ENCODE measurements at regions not wholly inside any gene's neighbourhood (a gene's known extent, or its start where the extent isn't known, plus 50 kb on each side); places are given as distances from the start of the nearest gene placed in this dataset.
"Not testable (repeated sequence)": the region's sequence is repeated elsewhere in the genome, so short reads cannot be mapped to it uniquely, and the experiment has no call there.

DNA sequence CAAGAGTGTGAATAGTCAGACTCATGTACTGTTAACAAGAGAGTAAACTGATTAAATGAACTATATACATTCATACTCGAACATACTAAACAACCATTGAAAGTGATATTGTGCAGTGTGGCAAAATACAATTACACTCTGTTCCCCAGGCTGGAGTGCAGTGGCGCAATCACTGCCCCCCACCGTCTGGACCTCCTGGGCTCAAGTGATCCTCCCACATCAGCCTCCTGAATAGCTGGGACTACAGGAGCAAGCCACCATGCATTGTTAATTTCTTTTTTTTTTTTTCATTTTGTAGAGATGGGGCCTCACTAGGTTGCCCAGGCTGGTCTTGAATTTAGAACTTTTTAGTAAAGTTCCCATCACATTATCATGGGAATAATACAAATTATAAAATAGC lies 77.3 kb upstream of the LSM14A start:
- H3K9me3 ChIP-seq (ENCODE audit: control insufficient read depth, insufficient read depth, low read length) = no peaks in the 10 kb centered on the region
- no peak for DNase-seq (ENCODE audit: low read depth, low spot score)
- TF ChIP-seq CTCF (IDR thresholded peaks at IDR 0.05; ENCODE audit: low read depth, low read length) = no peak
- no peak overlapping the region for H3K27ac ChIP-seq (ENCODE audit: low read depth, low read length)
- no peak overlapping the region for H3K4me3 ChIP-seq (ENCODE audit: low read depth, low read length)
- ChIA-PET POLR2A (no interaction called here), CTCF (interaction anchor here (0.9 to 4.3 kb wide), 3 partner anchors 13 to 317 kb away, joined by 4 to 127 read pairs (median 116); no protein-coding TSS in a partner anchor)
- no peaks in the 10 kb centered on the region for H3K27me3 ChIP-seq (ENCODE audit: control insufficient read depth, insufficient read depth, low read length)

- DNase-seq (ENCODE audit: low read depth, low spot score); H3K27ac ChIP-seq (ENCODE audit: low read depth, low read length); POLR2A ChIA-PET; H3K27me3 ChIP-seq (ENCODE audit: control insufficient read depth, insufficient read depth, low read length); H3K4me3 ChIP-seq (ENCODE audit: low read depth, low read length); H3K9me3 ChIP-seq (ENCODE audit: control insufficient read depth, insufficient read depth, low read length): not testable (repeated sequence)
- CTCF ChIA-PET = interaction anchor here (0.7 to 4.3 kb wide), 22 partner anchors 9 to 665 kb away, joined by 3 to 127 read pairs (median 7); no protein-coding TSS in a partner anchor
Measured at GRCh38 chr19:34095411-34095810, 76.9 kb upstream of the LSM14A start.

GRCh38 chr19:34096020-34096915 lies 76.0 kb upstream of the LSM14A start:
- TF ChIP-seq CTCF (IDR thresholded peaks at IDR 0.05; ENCODE audit: low read depth, low read length) = peak; percentile 57
- CTCF ChIA-PET = interaction anchor here (0.5 to 4.3 kb wide), 43 partner anchors 10 to 873 kb away, joined by 3 to 127 read pairs (median 4); no protein-coding TSS in a partner anchor
- no peaks in the 10 kb centered on the region for H3K9me3 ChIP-seq (ENCODE audit: control insufficient read depth, insufficient read depth, low read length)
- POLR2A ChIA-PET = no interaction called here
- H3K27ac ChIP-seq (ENCODE audit: low read depth, low read length) = no peak overlapping the region
- no peaks in the 10 kb centered on the region for H3K27me3 ChIP-seq (ENCODE audit: control insufficient read depth, insufficient read depth, low read length)
- DNase-seq (ENCODE audit: low read depth, low spot score) = peak; percentile 11
- no peak overlapping the region for H3K4me3 ChIP-seq (ENCODE audit: low read depth, low read length)

DNA sequence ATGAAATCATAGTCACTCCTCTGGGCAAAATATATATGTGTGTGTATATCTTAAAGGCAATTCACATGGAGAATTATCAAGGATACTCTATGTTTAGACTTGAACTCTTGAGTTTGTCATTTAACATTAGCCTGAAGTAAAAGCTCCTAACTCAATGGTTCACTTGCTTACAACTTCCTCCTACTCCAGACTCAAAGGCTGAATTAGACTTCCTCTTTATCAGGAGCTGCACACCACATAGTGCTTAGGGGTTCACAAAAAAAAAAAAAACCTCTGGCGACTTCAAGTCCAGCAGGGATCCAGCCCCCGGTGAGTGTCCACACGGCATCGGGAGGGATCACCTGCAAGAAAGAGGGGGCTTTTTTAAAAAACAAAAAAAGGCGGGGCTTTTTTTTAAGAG lies 68.2 kb upstream of the LSM14A start:
- CTCF ChIA-PET = interaction anchor here (3.4 kb wide), 1 partner anchor 7 kb away, joined by 17 read pairs; no protein-coding TSS in a partner anchor

DNA sequence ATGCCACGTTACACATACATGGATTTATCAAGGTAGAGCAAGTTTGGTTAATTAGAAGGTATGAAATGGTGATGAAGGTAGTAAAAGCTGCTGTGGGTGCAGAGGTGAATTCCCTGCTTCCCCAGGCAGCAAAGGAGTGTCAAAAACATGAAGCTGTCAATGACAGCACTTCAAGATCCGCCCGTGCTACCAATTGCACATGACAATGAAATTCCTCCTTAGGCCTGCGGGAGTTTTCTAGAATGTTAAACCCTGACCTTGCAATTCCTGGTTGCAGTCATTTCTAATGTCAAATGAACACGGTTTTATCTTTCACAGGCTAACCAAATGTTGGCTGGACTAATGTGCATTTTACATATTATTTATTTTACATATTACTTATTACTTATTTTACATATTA lies 67.7 kb upstream of the LSM14A start:
- POLR2A ChIA-PET = no interaction called here
- CTCF ChIA-PET = interaction anchor here (1.9 to 3.4 kb wide), 2 partner anchors 8 to 327 kb away, joined by 6 to 17 read pairs; no protein-coding TSS in a partner anchor
- no peak for DNase-seq (ENCODE audit: low read depth, low spot score)
- H3K9me3 ChIP-seq (ENCODE audit: control insufficient read depth, insufficient read depth, low read length) = no peaks in the 10 kb centered on the region
- no peak overlapping the region for H3K27ac ChIP-seq (ENCODE audit: low read depth, low read length)
- no peak for TF ChIP-seq CTCF (IDR thresholded peaks at IDR 0.05; ENCODE audit: low read depth, low read length)
- no peaks in the 10 kb centered on the region for H3K27me3 ChIP-seq (ENCODE audit: control insufficient read depth, insufficient read depth, low read length)
- no peak overlapping the region for H3K4me3 ChIP-seq (ENCODE audit: low read depth, low read length)

More for the DNA sequence above, 68.2 kb upstream of the LSM14A start:
- no peaks in the 10 kb centered on the region for H3K9me3 ChIP-seq (ENCODE audit: control insufficient read depth, insufficient read depth, low read length)
- POLR2A ChIA-PET = no interaction called here
- no peak for TF ChIP-seq CTCF (IDR thresholded peaks at IDR 0.05; ENCODE audit: low read depth, low read length)
- no peak for DNase-seq (ENCODE audit: low read depth, low spot score)
- no peak overlapping the region for H3K4me3 ChIP-seq (ENCODE audit: low read depth, low read length)
- no peaks in the 10 kb centered on the region for H3K27me3 ChIP-seq (ENCODE audit: control insufficient read depth, insufficient read depth, low read length)
- no peak overlapping the region for H3K27ac ChIP-seq (ENCODE audit: low read depth, low read length)
